IMR-90 (cell line): ENCODE measurements at regions not wholly inside any gene's neighbourhood (a gene's known extent, or its start where the extent isn't known, plus 50 kb on each side); places are given as distances from the start of the nearest gene placed in this dataset.

Source experiments
- ATAC-seq: fragments of 200-7000 bp; cut with Tn5 transposase; 2 replicates; pipeline ENCODE4 v1.9.1; 2020; ENCODE audit warnings: low read depth, mild to moderate bottlenecking, moderate library complexity
- BruUV-seq: library from RNA; stranded (reverse); fragments of 400-500 nt; replicated peaks from 2 replicates; lab custom pipeline; 2021; lab: Mats Ljungman, UMichigan
- CTCF ChIA-PET: fragments of 300-600 bp; formaldehyde crosslinking; extraction: SDS; loops from one replicate; lab custom pipeline; 2021; ENCODE audit warnings: antibody characterized with exemption; lab: Yijun Ruan, JAX
- POLR2A ChIA-PET: fragments of 300-600 bp; sonication (Branson Sonifier 250); formaldehyde crosslinking; loops from one replicate; lab custom pipeline; 2022; ENCODE audit warnings: antibody characterized with exemption; ENCODE audit not compliant: unreplicated experiment; lab: Charles Lee
- DNase-seq: peaks from one replicate; pipeline ENCODE4 v3.0.0; 2013
- H2AFZ ChIP-seq: replicated peaks from 2 replicates; pipeline ENCODE3; 2013; ENCODE audit warnings: low read length, mild to moderate bottlenecking; ENCODE audit not compliant: poor library complexity
- H2AK5ac ChIP-seq: 2 replicates; pipeline ENCODE4 v1.6.1; 2013; ENCODE audit warnings: low read depth, low read length, inconsistent platforms
- H2AK9ac ChIP-seq: replicated peaks from 2 replicates; pipeline ENCODE3; 2013; ENCODE audit warnings: mild to moderate bottlenecking, low read depth, low read length, moderate library complexity; ENCODE audit not compliant: poor library complexity
- H2BK120ac ChIP-seq: 2 replicates; pipeline ENCODE4 v1.6.1; 2013; ENCODE audit warnings: low read depth, low read length, inconsistent platforms
- H2BK15ac ChIP-seq: 3 replicates; pipeline ENCODE4 v1.6.1; 2013; ENCODE audit warnings: low read depth, low read length, inconsistent platforms
- H2BK20ac ChIP-seq: 2 replicates; pipeline ENCODE4 v1.6.1; 2013; ENCODE audit warnings: low read depth, mild to moderate bottlenecking, inconsistent platforms, low read length, moderate library complexity
- H2BK5ac ChIP-seq: 2 replicates; pipeline ENCODE4 v1.6.1; 2013; ENCODE audit warnings: mild to moderate bottlenecking, low read depth, low read length, inconsistent platforms; ENCODE audit not compliant: poor library complexity, severe bottlenecking
- H3K14ac ChIP-seq: replicated peaks from 2 replicates; pipeline ENCODE4 v1.6.1; 2013; ENCODE audit warnings: low read depth, low read length, inconsistent platforms
- H3K18ac ChIP-seq: 2 replicates; pipeline ENCODE4 v1.6.1; 2013; ENCODE audit warnings: low read depth, low read length, control low read depth
- H3K23ac ChIP-seq: 2 replicates; pipeline ENCODE4 v1.6.1; 2013; ENCODE audit warnings: low read depth, low read length, inconsistent platforms
- H3K27ac ChIP-seq: 2 replicates; pipeline ENCODE4 v1.5.1; 2013; ENCODE audit warnings: mild to moderate bottlenecking, control low read depth, low read length; ENCODE audit not compliant: insufficient read depth
- H3K27me3 ChIP-seq: 2 replicates; pipeline ENCODE4 v1.6.1; 2013; ENCODE audit warnings: low read length; ENCODE audit not compliant: control insufficient read depth, insufficient read depth
- H3K36me3 ChIP-seq: 2 replicates; pipeline ENCODE4 v1.6.1; 2013; ENCODE audit warnings: low read length, mixed read lengths; ENCODE audit not compliant: control insufficient read depth, insufficient read depth
- H3K4ac ChIP-seq: 2 replicates; pipeline ENCODE4 v1.6.1; 2013; ENCODE audit warnings: low read depth, low read length, inconsistent platforms
- H3K4me1 ChIP-seq: 2 replicates; pipeline ENCODE4 v1.6.1; 2013; ENCODE audit warnings: low read length, mixed read lengths; ENCODE audit not compliant: control insufficient read depth, insufficient read depth
- H3K4me2 ChIP-seq: 2 replicates; pipeline ENCODE4 v1.6.1; 2013; ENCODE audit warnings: low read depth, mild to moderate bottlenecking, control low read depth, low read length, moderate library complexity
- H3K4me3 ChIP-seq: 2 replicates; pipeline ENCODE4 v1.5.1; 2013; ENCODE audit warnings: low read depth, mild to moderate bottlenecking, control low read depth, low read length, moderate library complexity; ENCODE audit not compliant: insufficient read depth
- H3K56ac ChIP-seq: 2 replicates; pipeline ENCODE4 v1.6.1; 2013; ENCODE audit warnings: low read length, inconsistent platforms; ENCODE audit not compliant: insufficient read depth; ENCODE audit errors: extremely low read depth
- H3K79me1 ChIP-seq, 2 experiments: 2 replicates each; pipeline ENCODE4 v1.6.1; 2013; ENCODE audit warnings: low read length in 2 of 2, inconsistent platforms in 1 of 2, low read depth in 1 of 2
- H3K9ac ChIP-seq: 2 replicates; pipeline ENCODE4 v1.6.1; 2013; ENCODE audit warnings: low read depth, low read length, control low read depth
- H3K9me1 ChIP-seq: 2 replicates; pipeline ENCODE4 v1.6.1; 2013; ENCODE audit warnings: low read length, inconsistent platforms; ENCODE audit not compliant: insufficient read depth
- H3K9me3 ChIP-seq: 2 replicates; pipeline ENCODE4 v1.6.1; 2013; ENCODE audit warnings: low read length; ENCODE audit not compliant: control insufficient read depth, insufficient read depth
- H4K20me1 ChIP-seq: 2 replicates; pipeline ENCODE4 v1.6.1; 2013; ENCODE audit warnings: low read length, inconsistent platforms; ENCODE audit not compliant: insufficient read depth
- H4K5ac ChIP-seq: 2 replicates; pipeline ENCODE4 v1.6.1; 2013; ENCODE audit warnings: mild to moderate bottlenecking, low read depth, low read length, control low read depth
- H4K8ac ChIP-seq, 2 experiments: 2 replicates each; pipeline ENCODE4 v1.6.1; 2013; ENCODE audit warnings: low read depth in 2 of 2, low read length in 2 of 2, control low read depth in 1 of 2, inconsistent platforms in 1 of 2
- H4K91ac ChIP-seq: 2 replicates; pipeline ENCODE4 v1.6.1; 2013; ENCODE audit warnings: low read depth, low read length, inconsistent platforms; ENCODE audit not compliant: insufficient read depth
- BHLHE40 ChIP-seq: fragments of 150-350 bp; IDR thresholded peaks from 2 replicates; pipeline ENCODE4 v1.6.1; 2016; ENCODE audit warnings: mild to moderate bottlenecking, low read depth, low read length
- CHD1 ChIP-seq: IDR thresholded peaks from 2 replicates; pipeline ENCODE4 v1.6.1; 2012; ENCODE audit warnings: low read depth, low read length, improper control_type of control experiment
- CTCF ChIP-seq: conservative IDR thresholded peaks from 2 replicates; pipeline ENCODE4 v1.5.1; 2012; ENCODE audit warnings: mild to moderate bottlenecking, low read depth, low read length, improper control_type of control experiment
- MAFK ChIP-seq: IDR thresholded peaks from 2 replicates; pipeline ENCODE4 v1.6.1; 2012; ENCODE audit warnings: low read depth, low read length, improper control_type of control experiment
- MXI1 ChIP-seq: IDR thresholded peaks from 2 replicates; pipeline ENCODE4 v1.6.1; 2012; ENCODE audit warnings: low read depth, mild to moderate bottlenecking, low read length, moderate library complexity, borderline replicate concordance
- NFE2L2 ChIP-seq: fragments of 150-350 bp; IDR thresholded peaks from 2 replicates; pipeline ENCODE4 v1.6.1; 2016; ENCODE audit warnings: low read depth, mild to moderate bottlenecking, low read length
- RAD21 ChIP-seq: IDR thresholded peaks from 2 replicates; pipeline ENCODE4 v1.6.1; 2012; ENCODE audit warnings: low read length, improper control_type of control experiment
- RCOR1 ChIP-seq: IDR thresholded peaks from 2 replicates; pipeline ENCODE4 v1.6.1; 2012; ENCODE audit warnings: mild to moderate bottlenecking, low read length, improper control_type of control experiment; ENCODE audit not compliant: insufficient replicate concordance
- SMC3 ChIP-seq: fragments of 150-350 bp; IDR thresholded peaks from 2 replicates; pipeline ENCODE4 v1.6.1; 2016; ENCODE audit warnings: low read depth, mild to moderate bottlenecking, antibody characterized with exemption, low read length, moderate library complexity
- USF2 ChIP-seq: fragments of 150-350 bp; IDR thresholded peaks from 2 replicates; pipeline ENCODE4 v1.6.1; 2017; ENCODE audit warnings: mild to moderate bottlenecking, antibody characterized with exemption, low read length, low read depth
- dilution Hi-C: fragments of 300-500 bp; cut with HindIII; formaldehyde crosslinking; loops from one replicate; pipeline ENCODE4 v1.14.3; 2018; ENCODE audit warnings: low sequenced_read_pairs; ENCODE audit not compliant: unreplicated experiment
- in situ Hi-C: fragments of 300-500 bp; cut with MboI; formaldehyde crosslinking; loops from 3 replicates; pipeline ENCODE4 v1.14.3; 2019; ENCODE audit warnings: low sequenced_read_pairs, inconsistent platforms, mixed read lengths
- intact Hi-C: fragments of 100-400 bp; cut with micrococcal nuclease; formaldehyde crosslinking; loops from 2 replicates; pipeline ENCODE4 v1.10.0; 2022
- TF ChIP-seq, protein P1 (sequence below): fragments of 150-350 bp; IDR thresholded peaks from 2 replicates; pipeline ENCODE4 v1.6.1; 2016; ENCODE audit warnings: low read depth, mild to moderate bottlenecking, low read length, moderate library complexity, borderline replicate concordance

GRCh38 chr2:196504788-196505187 lies 134.7 kb upstream of the CCDC150 start:
- no peak for ATAC-seq
- Histone ChIP-seq H3K4ac (no peak overlapping the region), H4K91ac (no peak overlapping the region), H3K9ac (no peak overlapping the region), H2BK15ac (no peak overlapping the region), H3K4me2 (no peak overlapping the region), H2BK20ac (no peak overlapping the region), H4K20me1 (no peaks in the 10 kb centered on the region), H3K4me1 (no peaks in the 10 kb centered on the region), H3K56ac (no peak overlapping the region), H3K18ac (no peak overlapping the region), H4K5ac (no peak overlapping the region), H3K27ac (no peak overlapping the region), H3K4me3 (no peak overlapping the region), H3K27me3 (no peaks in the 10 kb centered on the region), H3K14ac (no peak overlapping the region), H4K8ac (no peak overlapping the region), H2BK5ac (no peak overlapping the region), H3K23ac (no peak overlapping the region), H2AFZ (no peak overlapping the region), H3K79me1 (no peaks in the 10 kb centered on the region), H2BK120ac (no peak overlapping the region), H3K36me3 (no peaks in the 10 kb centered on the region), H2AK9ac (no peak overlapping the region), H3K9me1 (no peaks in the 10 kb centered on the region), H3K9me3 (no peaks in the 10 kb centered on the region), H2AK5ac (no peak overlapping the region)
- intact Hi-C loops, result no loop called here
- ChIA-PET CTCF (no interaction called here), POLR2A (no interaction called here)
- DNase-seq, result no peak
- dilution Hi-C loops, result no loop called here
- in situ Hi-C loops, result no loop called here
- BruUV-seq, result no TSS peak
- TF ChIP-seq SMC3 (no peak), CTCF (no peak), NFE2L2 (no peak), RAD21 (no peak), RCOR1 (no peak), BHLHE40 (no peak), USF2 (no peak), MAFK (no peak), CHD1 (no peak), MXI1 (no peak)
- TF ChIP-seq, protein P1, sequence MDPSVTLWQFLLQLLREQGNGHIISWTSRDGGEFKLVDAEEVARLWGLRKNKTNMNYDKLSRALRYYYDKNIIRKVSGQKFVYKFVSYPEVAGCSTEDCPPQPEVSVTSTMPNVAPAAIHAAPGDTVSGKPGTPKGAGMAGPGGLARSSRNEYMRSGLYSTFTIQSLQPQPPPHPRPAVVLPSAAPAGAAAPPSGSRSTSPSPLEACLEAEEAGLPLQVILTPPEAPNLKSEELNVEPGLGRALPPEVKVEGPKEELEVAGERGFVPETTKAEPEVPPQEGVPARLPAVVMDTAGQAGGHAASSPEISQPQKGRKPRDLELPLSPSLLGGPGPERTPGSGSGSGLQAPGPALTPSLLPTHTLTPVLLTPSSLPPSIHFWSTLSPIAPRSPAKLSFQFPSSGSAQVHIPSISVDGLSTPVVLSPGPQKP, result no peak
